GM12865 (cell line): ENCODE measurements at regions not wholly inside any gene's neighbourhood (a gene's known extent, or its start where the extent isn't known, plus 50 kb on each side); places are given as distances from the start of the nearest gene placed in this dataset.

Source experiments
- DNase-seq: peaks from one replicate; pipeline ENCODE4 v3.0.0; 2010; ENCODE audit warnings: low read depth
- H3K4me3 ChIP-seq: 2 replicates; pipeline ENCODE4 v1.5.1; 2011; ENCODE audit warnings: mild to moderate bottlenecking, low read depth, low read length, control low read depth
- TF ChIP-seq, protein P1 (sequence below): IDR thresholded peaks from 2 replicates; pipeline ENCODE4 v1.5.1; 2011; ENCODE audit warnings: low read length, control low read depth, low read depth, inconsistent platforms; ENCODE audit not compliant: insufficient read depth; ENCODE audit errors: missing control alignments

DNA sequence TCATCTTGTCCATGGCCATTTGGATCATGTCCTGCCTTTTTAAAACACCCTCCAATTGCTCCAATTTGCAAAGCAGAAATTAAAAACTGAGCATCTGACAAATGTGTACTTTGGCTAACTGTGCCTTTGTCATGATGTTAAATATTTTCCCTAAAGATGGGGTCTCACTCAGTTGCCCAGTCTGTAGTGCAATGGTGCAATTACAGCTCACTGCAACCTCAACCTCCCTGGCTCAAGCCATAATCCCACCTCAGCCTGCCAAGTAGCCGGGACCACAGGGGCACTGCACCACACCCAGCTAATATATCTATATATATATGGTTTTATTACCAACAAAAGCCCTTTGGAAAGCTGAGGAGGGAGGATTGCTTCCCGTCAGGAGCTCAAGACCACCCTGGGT, 782.7 kb downstream of the UQCRFS1 start:
- DNase-seq: no peak
- H3K4me3 ChIP-seq: no peak overlapping the region
- TF ChIP-seq, protein P1, sequence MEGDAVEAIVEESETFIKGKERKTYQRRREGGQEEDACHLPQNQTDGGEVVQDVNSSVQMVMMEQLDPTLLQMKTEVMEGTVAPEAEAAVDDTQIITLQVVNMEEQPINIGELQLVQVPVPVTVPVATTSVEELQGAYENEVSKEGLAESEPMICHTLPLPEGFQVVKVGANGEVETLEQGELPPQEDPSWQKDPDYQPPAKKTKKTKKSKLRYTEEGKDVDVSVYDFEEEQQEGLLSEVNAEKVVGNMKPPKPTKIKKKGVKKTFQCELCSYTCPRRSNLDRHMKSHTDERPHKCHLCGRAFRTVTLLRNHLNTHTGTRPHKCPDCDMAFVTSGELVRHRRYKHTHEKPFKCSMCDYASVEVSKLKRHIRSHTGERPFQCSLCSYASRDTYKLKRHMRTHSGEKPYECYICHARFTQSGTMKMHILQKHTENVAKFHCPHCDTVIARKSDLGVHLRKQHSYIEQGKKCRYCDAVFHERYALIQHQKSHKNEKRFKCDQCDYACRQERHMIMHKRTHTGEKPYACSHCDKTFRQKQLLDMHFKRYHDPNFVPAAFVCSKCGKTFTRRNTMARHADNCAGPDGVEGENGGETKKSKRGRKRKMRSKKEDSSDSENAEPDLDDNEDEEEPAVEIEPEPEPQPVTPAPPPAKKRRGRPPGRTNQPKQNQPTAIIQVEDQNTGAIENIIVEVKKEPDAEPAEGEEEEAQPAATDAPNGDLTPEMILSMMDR: no peak

DNA sequence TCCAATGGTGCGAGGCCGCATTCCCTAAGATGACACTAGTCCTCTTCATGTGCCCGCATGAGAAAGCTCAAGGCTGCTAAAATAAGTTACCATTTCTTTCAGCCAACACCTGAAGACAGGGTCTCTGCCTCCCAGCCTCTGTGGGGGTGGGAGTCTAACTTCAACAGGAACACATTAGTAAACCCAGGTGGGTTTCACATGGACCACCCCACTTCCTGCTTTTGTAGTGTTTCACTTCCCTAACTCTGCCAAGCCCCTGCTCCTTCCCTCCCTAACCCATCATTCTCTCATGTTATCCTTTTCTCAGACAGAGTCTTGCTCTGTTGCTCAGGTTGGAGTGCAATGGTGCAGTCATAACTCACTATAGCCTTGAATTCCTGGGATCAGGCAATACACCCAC, 783.6 kb downstream of the UQCRFS1 start:
- H3K4me3 ChIP-seq: no peak overlapping the region
- TF ChIP-seq, protein P1: no peak
- DNase-seq: no peak

DNA sequence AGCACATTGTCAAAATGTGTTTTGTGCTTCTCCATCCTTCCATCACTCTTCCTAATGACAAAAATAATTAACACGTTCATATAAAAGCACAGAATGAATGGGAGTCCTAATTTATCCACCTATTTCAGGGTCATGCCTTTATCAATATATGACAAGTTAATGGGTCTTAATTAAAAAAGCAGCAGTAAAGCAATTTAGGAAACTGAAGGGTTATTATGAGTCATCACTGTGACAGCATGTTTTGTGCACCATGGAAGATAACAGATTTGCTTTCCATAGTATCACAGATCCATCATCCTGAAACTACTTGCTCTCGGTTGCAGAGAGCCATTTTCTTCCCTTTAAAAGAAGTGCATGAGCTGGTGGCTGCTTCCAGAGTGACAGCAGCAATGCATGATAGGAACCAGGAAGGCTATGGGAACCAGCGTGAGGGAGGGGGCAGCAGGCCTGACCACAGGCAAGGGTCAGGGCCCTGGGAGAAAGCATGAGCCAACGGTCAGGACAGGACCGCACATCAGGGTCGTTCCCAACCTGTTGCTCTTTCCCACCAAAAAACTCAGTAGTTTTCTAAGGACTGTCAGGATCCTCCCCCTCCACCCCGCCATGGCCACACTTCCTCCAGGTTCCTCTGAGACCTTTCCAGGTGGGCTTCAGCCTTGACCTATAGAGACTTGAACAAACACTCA, 784.1 kb downstream of the UQCRFS1 start:
- no peak for DNase-seq
- H3K4me3 ChIP-seq: no peak overlapping the region
- TF ChIP-seq, protein P1: no peak

DNA sequence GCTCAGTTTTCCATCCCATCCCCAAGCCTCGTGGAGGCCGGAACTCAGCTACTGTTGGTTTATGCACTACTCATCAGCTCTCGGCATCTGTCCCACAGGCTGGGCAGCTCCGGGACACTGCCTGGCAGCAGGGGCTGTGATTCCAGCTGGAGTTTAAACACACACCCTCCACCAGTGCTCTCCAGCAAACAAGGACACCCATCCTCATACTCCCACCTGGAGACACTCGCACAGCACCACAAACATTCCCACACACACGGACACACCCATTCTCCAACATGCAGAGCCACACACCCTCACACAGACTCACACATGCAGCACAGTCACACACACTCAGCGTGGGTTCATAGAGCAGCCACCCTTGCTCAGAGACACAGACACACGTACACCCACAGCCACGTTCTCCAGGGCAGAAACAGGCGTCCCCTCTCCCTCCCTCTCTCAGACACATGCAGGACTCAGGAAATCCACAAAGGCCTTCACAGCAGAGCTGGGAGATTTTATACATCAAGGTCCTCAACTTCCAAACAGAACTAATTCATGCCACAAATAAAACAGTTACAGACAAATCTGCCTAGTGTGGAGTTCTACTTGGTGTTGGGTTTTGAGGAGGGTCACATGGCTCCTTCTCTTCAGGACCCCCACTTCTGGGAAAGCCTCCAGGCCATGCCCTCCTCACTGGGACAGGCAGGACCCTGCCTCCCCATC, 785.4 kb downstream of the UQCRFS1 start:
- TF ChIP-seq, protein P1: no peak
- H3K4me3 ChIP-seq: no peak overlapping the region

DNA sequence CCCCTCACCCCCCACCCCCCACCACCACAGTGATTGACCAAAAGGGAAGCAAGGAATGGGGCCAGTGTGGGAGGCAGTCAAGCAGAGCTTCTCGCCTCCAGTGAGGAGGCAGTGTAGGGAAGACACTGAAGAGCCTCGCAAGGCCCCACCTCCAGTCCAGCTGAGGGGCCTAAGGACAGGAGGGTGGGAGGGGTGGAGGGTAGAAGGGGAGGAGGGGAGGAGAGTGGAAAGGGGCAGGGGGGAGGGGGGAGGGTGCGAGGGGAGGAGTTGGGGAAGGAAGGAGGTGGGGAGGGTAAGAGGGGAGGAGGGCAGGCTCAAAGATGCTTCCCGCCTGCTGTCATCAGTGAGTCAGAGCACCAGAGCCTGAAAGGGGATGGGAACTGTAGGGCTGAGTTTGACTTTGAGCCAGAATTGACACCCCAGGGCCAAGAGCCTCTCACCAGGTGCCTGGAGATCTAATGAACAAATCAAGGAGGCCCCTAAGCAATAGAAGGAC, 786.2 kb downstream of the UQCRFS1 start:
- TF ChIP-seq, protein P1: no peak
- DNase-seq: no peak
- H3K4me3 ChIP-seq: no peak overlapping the region

More for the DNA sequence above, 785.4 kb downstream of the UQCRFS1 start:
- DNase-seq: no peak

DNA sequence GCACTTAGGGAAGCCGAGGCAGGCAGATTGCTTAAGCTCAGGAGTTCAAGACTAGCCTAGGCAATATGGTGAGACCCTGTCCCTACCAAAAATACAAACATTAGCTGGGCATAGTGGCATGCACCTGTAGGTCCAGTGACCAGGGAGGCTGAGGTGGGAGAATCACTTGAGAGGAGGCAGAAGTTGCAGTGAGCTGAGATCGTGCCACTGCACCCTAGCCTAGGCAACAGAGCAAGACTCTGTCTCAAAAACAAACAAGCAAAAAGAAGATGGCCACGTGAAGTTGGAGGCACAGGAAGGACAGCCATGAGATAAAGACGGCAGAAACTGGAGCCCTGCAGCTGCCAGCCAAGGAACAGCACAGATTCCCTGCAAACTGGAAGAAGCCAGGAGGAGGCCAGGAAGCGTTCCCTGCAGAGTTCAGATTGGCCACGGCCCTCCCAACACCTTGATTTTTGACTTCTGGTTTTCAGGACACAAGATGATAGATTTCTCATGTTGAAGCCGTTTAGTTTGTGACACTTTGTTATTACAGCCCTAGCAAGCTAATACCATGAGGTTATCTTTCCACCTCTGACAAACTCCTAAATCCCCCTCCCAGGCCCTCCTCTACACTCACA, 786.7 kb downstream of the UQCRFS1 start:
- H3K4me3 ChIP-seq: no peak overlapping the region
- DNase-seq: no peak
- TF ChIP-seq, protein P1: no peak
